NCI-H1694 (cell line): ENCODE measurements at regions not wholly inside any gene's neighbourhood (a gene's known extent, or its start where the extent isn't known, plus 50 kb on each side); places are given as distances from the start of the nearest gene placed in this dataset.

Experiments used
- DNase-seq: peaks from one replicate; lab custom pipeline; 2025; lab: John Stamatoyannopoulos, UW

- DNase-seq, result no peak
Measured at GRCh38 chr4:59243038-59243437, 1957.1 kb upstream of the ADGRL3 start.

GRCh38 chr4:59247032-59247431, 1953.1 kb upstream of the ADGRL3 start:
- DNase-seq, result no peak

GRCh38 chr4:59248313-59248712, 1951.8 kb upstream of the ADGRL3 start:
- DNase-seq, result no peak

GRCh38 chr4:59249110-59249509, 1951.0 kb upstream of the ADGRL3 start:
- DNase-seq, result no peak

- DNase-seq, result no peak
Measured at GRCh38 chr4:59258002-59258401, 1942.1 kb upstream of the ADGRL3 start.

- no peak for DNase-seq
Measured at GRCh38 chr4:59307609-59308008, 1892.5 kb upstream of the ADGRL3 start.

GRCh38 chr4:59314637-59315036, 1885.5 kb upstream of the ADGRL3 start:
- DNase-seq, result no peak

GRCh38 chr4:59339631-59340030, 1860.5 kb upstream of the ADGRL3 start:
- no peak for DNase-seq

- no peak for DNase-seq
Measured at GRCh38 chr4:59341506-59341905, 1858.6 kb upstream of the ADGRL3 start.

GRCh38 chr4:59348949-59349348, 1851.2 kb upstream of the ADGRL3 start:
- no peak for DNase-seq

- DNase-seq, result no peak
Measured at GRCh38 chr4:59369229-59369628, 1830.9 kb upstream of the ADGRL3 start.

- no peak for DNase-seq
Measured at GRCh38 chr4:59374416-59374815, 1825.7 kb upstream of the ADGRL3 start.

GRCh38 chr4:59380841-59381366, 1819.2 kb upstream of the ADGRL3 start:
- DNase-seq, result no peak

- DNase-seq, result no peak
Measured at GRCh38 chr4:59381591-59381990, 1818.5 kb upstream of the ADGRL3 start.

GRCh38 chr4:59387759-59388758, 1812.1 kb upstream of the ADGRL3 start:
- no peak for DNase-seq

- no peak for DNase-seq
Measured at GRCh38 chr4:59393780-59394179, 1806.3 kb upstream of the ADGRL3 start.

GRCh38 chr4:59400334-59400733, 1799.8 kb upstream of the ADGRL3 start:
- DNase-seq, result no peak

- no peak for DNase-seq
Measured at GRCh38 chr4:59409647-59410046, 1790.5 kb upstream of the ADGRL3 start.

GRCh38 chr4:59412739-59413138, 1787.4 kb upstream of the ADGRL3 start:
- DNase-seq, result no peak

- DNase-seq, result no peak
Measured at GRCh38 chr4:59455751-59456150, 1744.4 kb upstream of the ADGRL3 start.

GRCh38 chr4:59457576-59457975, 1742.5 kb upstream of the ADGRL3 start:
- no peak for DNase-seq

GRCh38 chr4:59484944-59485343, 1715.2 kb upstream of the ADGRL3 start:
- no peak for DNase-seq

- DNase-seq, result no peak
Measured at GRCh38 chr4:59500103-59500502, 1700.0 kb upstream of the ADGRL3 start.

- DNase-seq, result no peak
Measured at GRCh38 chr4:59503731-59504130, 1696.4 kb upstream of the ADGRL3 start.
